Hepatocyte (in vitro differentiated cells): ENCODE measurements at regions not wholly inside any gene's neighbourhood (a gene's known extent, or its start where the extent isn't known, plus 50 kb on each side); places are given as distances from the start of the nearest gene placed in this dataset.
A peak's percentile ranks its signal among the peaks of the same experiment; 100 is the strongest.

ENCODE experiments used
- DNase-seq: peaks from one replicate; pipeline ENCODE4 v3.0.0-alpha.2; 2016; ENCODE audit warnings: low spot score
- H2AFZ ChIP-seq: fragments of 200-600 bp; sonication (generic); 2 replicates; pipeline ENCODE4 v1.6.0; 2016; ENCODE audit warnings: antibody characterized with exemption, mild to moderate bottlenecking
- H3K27ac ChIP-seq: fragments of 200-600 bp; sonication (generic); 2 replicates; pipeline ENCODE4 v1.5.1; 2016; ENCODE audit warnings: mild to moderate bottlenecking
- H3K27me3 ChIP-seq: fragments of 200-600 bp; sonication (generic); 2 replicates; pipeline ENCODE4 v1.6.1; 2016
- H3K36me3 ChIP-seq: fragments of 200-600 bp; sonication (generic); replicated peaks from 2 replicates; pipeline ENCODE4 v1.5.1; 2016; ENCODE audit warnings: low read depth; ENCODE audit not compliant: insufficient read depth
- H3K4me1 ChIP-seq: fragments of 200-600 bp; sonication (generic); 2 replicates; pipeline ENCODE4 v1.5.1; 2016; ENCODE audit warnings: mild to moderate bottlenecking, moderate library complexity; ENCODE audit not compliant: insufficient read depth
- H3K4me2 ChIP-seq: fragments of 200-600 bp; sonication (generic); 2 replicates; pipeline ENCODE4 v1.6.0; 2016
- H3K4me3 ChIP-seq: fragments of 200-600 bp; sonication (generic); 2 replicates; pipeline ENCODE4 v1.5.1; 2016; ENCODE audit warnings: mild to moderate bottlenecking
- H3K79me2 ChIP-seq: fragments of 200-600 bp; sonication (generic); 2 replicates; pipeline ENCODE4 v1.6.0; 2017; ENCODE audit warnings: mild to moderate bottlenecking
- H3K9me2 ChIP-seq: fragments of 200-600 bp; sonication (generic); replicated peaks from 2 replicates; pipeline ENCODE4 v1.6.0; 2017; ENCODE audit warnings: mild to moderate bottlenecking; ENCODE audit not compliant: insufficient read depth
- H3K9me3 ChIP-seq: fragments of 200-600 bp; sonication (generic); 2 replicates; pipeline ENCODE4 v1.5.1; 2016; ENCODE audit warnings: low read depth, mild to moderate bottlenecking
- H4K20me1 ChIP-seq: fragments of 200-600 bp; sonication (generic); 2 replicates; pipeline ENCODE4 v1.6.0; 2016; ENCODE audit warnings: mild to moderate bottlenecking; ENCODE audit not compliant: insufficient read depth, poor library complexity, severe bottlenecking
- CTCF ChIP-seq: fragments of 200-600 bp; sonication (generic); IDR thresholded peaks from 2 replicates; pipeline ENCODE4 v1.5.1; 2016; ENCODE audit warnings: antibody characterized with exemption, mild to moderate bottlenecking; ENCODE audit not compliant: poor library complexity
- EZH2 ChIP-seq: fragments of 200-600 bp; sonication (generic); IDR thresholded peaks from 2 replicates; pipeline ENCODE4 v1.6.1; 2016; ENCODE audit warnings: antibody characterized with exemption, mild to moderate bottlenecking, borderline replicate concordance
- EZH2phosphoT487 ChIP-seq: fragments of 200-600 bp; sonication (generic); IDR thresholded peaks from one replicate; pipeline ENCODE4 v1.6.1; 2018; ENCODE audit warnings: antibody characterized with exemption, mild to moderate bottlenecking, low read depth, moderate library complexity; ENCODE audit not compliant: unreplicated experiment, severe bottlenecking
- WGBS: methylation state at CpG from one replicate; pipeline ENCODE4 v1.1.6; 2016; ENCODE audit warnings: low lambda C conversion rate; ENCODE audit errors: missing lambda C conversion rate; 5-methylcytosine and 5-hydroxymethylcytosine counted together

DNA sequence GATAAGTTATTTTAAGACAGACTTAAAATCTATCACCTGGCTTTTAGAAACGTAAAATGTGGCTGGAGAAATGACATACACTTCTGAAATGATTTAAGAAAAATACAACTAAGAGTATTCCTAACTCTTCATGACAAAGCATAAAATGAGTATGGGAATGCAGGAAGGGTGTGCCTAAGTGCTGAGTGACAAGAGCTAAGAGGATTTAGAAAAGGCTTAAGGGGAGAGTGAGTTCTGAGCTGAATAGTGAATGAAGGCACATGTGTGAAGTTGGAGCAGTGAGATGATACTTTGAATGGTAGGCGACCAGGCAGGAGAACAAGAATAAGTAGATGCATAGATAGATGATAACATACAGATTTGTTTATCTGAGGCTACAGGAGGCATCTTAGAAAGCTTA is 458.3 kb upstream of the TENM3 start:
- H3K9me3 ChIP-seq, result no peaks in the 10 kb centered on the region
- 68% methylated on average over 2 of the region's 2 CpGs for WGBS

GRCh38 chr4:181792641-181793040 is 450.6 kb upstream of the TENM3 start:
- 38% methylated on average over 1 of the region's 1 CpG for WGBS
- H3K79me2 ChIP-seq, result no peaks in the 10 kb centered on the region
- no peak overlapping the region for H3K27ac ChIP-seq
- no peak for DNase-seq
- H2AFZ ChIP-seq, result no peak overlapping the region
- H3K9me3 ChIP-seq, result no peaks in the 10 kb centered on the region
- no peak overlapping the region for H3K4me2 ChIP-seq
- H3K4me1 ChIP-seq, result no peaks in the 10 kb centered on the region
- no peaks in the 10 kb centered on the region for H3K36me3 ChIP-seq
- H3K27me3 ChIP-seq, result no peaks in the 10 kb centered on the region
- H3K9me2 ChIP-seq, result no peaks in the 10 kb centered on the region
- no peak for TF ChIP-seq EZH2phosphoT487
- TF ChIP-seq EZH2, result no peak
- no peak for TF ChIP-seq CTCF
- H4K20me1 ChIP-seq, result no peaks in the 10 kb centered on the region
- H3K4me3 ChIP-seq, result no peak overlapping the region

More for the DNA sequence above, 458.3 kb upstream of the TENM3 start:
- no peak for TF ChIP-seq EZH2phosphoT487
- no peak for TF ChIP-seq CTCF
- no peak for TF ChIP-seq EZH2
- Histone ChIP-seq H3K4me1 (no peaks in the 10 kb centered on the region), H3K79me2 (no peaks in the 10 kb centered on the region), H3K27ac (no peak overlapping the region), H3K27me3 (no peaks in the 10 kb centered on the region), H3K4me3 (no peak overlapping the region), H3K4me2 (no peak overlapping the region), H2AFZ (no peak overlapping the region), H3K36me3 (no peaks in the 10 kb centered on the region), H4K20me1 (no peaks in the 10 kb centered on the region), H3K9me2 (no peaks in the 10 kb centered on the region)
- DNase-seq, result no peak

- no peak overlapping the region for H3K4me3 ChIP-seq
- no peak for DNase-seq
- H3K9me2 ChIP-seq, result no peaks in the 10 kb centered on the region
- 64% methylated on average over 6 of the region's 6 CpGs for WGBS
- TF ChIP-seq EZH2phosphoT487, result no peak
- H3K9me3 ChIP-seq, result no peaks in the 10 kb centered on the region
- H3K4me2 ChIP-seq, result no peak overlapping the region
- no peaks in the 10 kb centered on the region for H3K36me3 ChIP-seq
- no peaks in the 10 kb centered on the region for H4K20me1 ChIP-seq
- no peaks in the 10 kb centered on the region for H3K4me1 ChIP-seq
- no peak overlapping the region for H2AFZ ChIP-seq
- H3K27me3 ChIP-seq, result no peaks in the 10 kb centered on the region
- H3K27ac ChIP-seq, result no peak overlapping the region
- H3K79me2 ChIP-seq, result no peaks in the 10 kb centered on the region
These were observed 450.1 kb upstream of the TENM3 start for GRCh38 chr4:181793096-181793495.

DNA sequence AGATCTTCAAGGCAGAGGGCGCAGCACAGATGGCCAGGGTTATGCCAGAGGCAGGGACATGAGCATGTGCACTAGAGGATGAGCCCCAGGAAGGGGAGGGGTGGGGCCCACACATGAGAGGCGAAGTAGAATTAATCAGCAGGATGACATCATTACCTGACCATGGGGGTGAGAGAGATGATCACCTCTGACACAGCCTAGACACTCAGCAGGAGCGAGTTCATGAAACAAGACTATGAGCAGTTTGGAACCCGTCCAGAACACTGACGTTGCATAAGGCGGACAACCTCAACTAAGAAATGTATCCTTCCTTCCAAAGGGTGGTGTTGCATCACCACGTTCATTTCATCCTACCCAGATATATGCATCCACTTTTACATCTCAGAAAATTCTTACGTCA is 446.7 kb upstream of the TENM3 start:
- TF ChIP-seq EZH2 (no peak), EZH2phosphoT487 (no peak), CTCF (no peak)
- peak; percentile 24 for DNase-seq
- Histone ChIP-seq H3K79me2 (no peaks in the 10 kb centered on the region), H3K4me3 (no peak overlapping the region), H2AFZ (no peak overlapping the region), H3K27me3 (no peaks in the 10 kb centered on the region), H3K9me3 (no peaks in the 10 kb centered on the region), H3K9me2 (no peaks in the 10 kb centered on the region), H4K20me1 (no peaks in the 10 kb centered on the region), H3K36me3 (no peaks in the 10 kb centered on the region), H3K4me1 (no peaks in the 10 kb centered on the region), H3K27ac (no peak overlapping the region), H3K4me2 (no peak overlapping the region)
- WGBS, result 93% methylated on average over 8 of the region's 8 CpGs
